Naive B cell (primary cell): ENCODE measurements at regions not wholly inside any gene's neighbourhood (a gene's known extent, or its start where the extent isn't known, plus 50 kb on each side); places are given as distances from the start of the nearest gene placed in this dataset.
"Not testable (repeated sequence)": the region's sequence is repeated elsewhere in the genome, so short reads cannot be mapped to it uniquely, and the experiment has no call there.

Experiments used
- ATAC-seq, 2 donors: fragments of 150-1000 bp; cut with Tn5 transposase; 2 replicates each; pipeline ENCODE4 v1.10.0; 2021; ENCODE audit warnings: low read depth in 2 of 2, mild to moderate bottlenecking in 2 of 2, moderate library complexity in 2 of 2
- DNase-seq: peaks from one replicate; pipeline ENCODE4 v3.0.0; 2022
- H3K27ac Mint-ChIP-seq, 6 donors: one replicate each; pipeline ENCODE4 v1.8.0; 2020 to 2022; ENCODE audit warnings: mild to moderate bottlenecking in 6 of 6, mixed read lengths in 6 of 6, moderate library complexity in 5 of 6, inconsistent platforms in 2 of 6
- H3K27me3 Mint-ChIP-seq, 3 donors: one replicate each; pipeline ENCODE4 v1.8.0; 2021 to 2022; ENCODE audit warnings: mixed read lengths in 3 of 3, mild to moderate bottlenecking in 1 of 3
- H3K36me3 Mint-ChIP-seq, 2 donors: one replicate each; pipeline ENCODE4 v1.8.0; 2020 to 2022; ENCODE audit warnings: mixed read lengths in 2 of 2, inconsistent platforms in 1 of 2, mild to moderate bottlenecking in 1 of 2
- H3K4me1 Mint-ChIP-seq, 3 donors: one replicate each; pipeline ENCODE4 v1.8.0; 2020 to 2022; ENCODE audit warnings: mixed read lengths in 3 of 3, inconsistent platforms in 1 of 3, mild to moderate bottlenecking in 1 of 3, moderate library complexity in 1 of 3
- H3K4me3 Mint-ChIP-seq, 8 donors: one replicate each; pipeline ENCODE4 v1.8.0; 2020 to 2022; ENCODE audit warnings: mild to moderate bottlenecking in 8 of 8, mixed read lengths in 8 of 8, moderate library complexity in 8 of 8, inconsistent platforms in 2 of 8
- H3K9me3 Mint-ChIP-seq, 7 donors: one replicate each; pipeline ENCODE4 v1.8.0; 2020 to 2022; ENCODE audit warnings: mixed read lengths in 7 of 7, mild to moderate bottlenecking in 5 of 7, inconsistent platforms in 2 of 7, moderate library complexity in 1 of 7

DNA sequence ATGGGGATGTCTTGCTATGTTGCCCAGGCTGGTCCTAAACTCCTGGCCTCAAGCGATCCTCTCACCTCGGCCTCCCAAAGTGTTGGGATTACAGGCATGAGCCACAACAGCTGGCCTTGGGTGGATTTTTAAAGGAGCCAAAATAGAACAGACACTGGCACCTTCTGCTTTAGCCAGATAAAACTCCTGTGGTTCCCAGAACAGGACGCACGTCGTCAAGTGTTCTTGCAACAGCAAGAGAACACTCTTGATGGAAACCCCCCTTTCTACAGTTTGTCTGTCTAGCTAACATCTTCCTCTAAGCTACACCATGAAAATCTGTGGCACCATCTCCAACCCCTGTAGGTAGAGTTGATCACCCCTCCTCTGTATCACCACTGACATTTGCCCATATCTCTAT is 122.6 kb downstream of the NPIPB5 start:
- peaks cover 12 to 19% (median 15%) of the 10 kb centered on the region in 3 donors for H3K27me3 Mint-ChIP-seq
- H3K4me3 Mint-ChIP-seq = no peak overlapping the region
- no peaks in the 10 kb centered on the region for H3K4me1 Mint-ChIP-seq
- peaks cover 0 to 4% of the 10 kb centered on the region in 2 donors for H3K36me3 Mint-ChIP-seq
- no peaks in the 10 kb centered on the region for H3K9me3 Mint-ChIP-seq
- ATAC-seq (no peak), DNase-seq (no peak)
- no peak overlapping the region for H3K27ac Mint-ChIP-seq

DNA sequence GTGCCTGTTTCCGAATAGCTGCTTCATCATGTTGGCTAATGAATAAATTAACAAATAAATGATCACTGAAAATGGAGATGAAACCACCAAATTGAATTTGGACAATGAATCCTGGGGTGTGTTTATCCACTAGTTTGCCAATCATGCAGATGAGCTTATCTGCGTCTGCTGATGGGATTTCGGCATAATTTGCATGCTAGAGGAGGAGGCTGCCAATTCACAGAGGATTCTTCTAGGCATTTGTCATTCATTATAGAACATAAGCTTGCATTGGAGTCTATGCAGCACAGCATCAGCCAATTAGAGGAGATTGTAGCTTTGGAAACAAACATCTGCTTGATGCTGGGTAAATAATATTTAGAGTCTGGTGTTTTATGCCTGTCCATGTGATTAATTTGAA is 123.1 kb downstream of the NPIPB5 start:
- no peak for ATAC-seq
- peaks cover 0 to under 1% of the 10 kb centered on the region in 2 donors for H3K36me3 Mint-ChIP-seq
- H3K4me3 Mint-ChIP-seq = no peak overlapping the region
- no peaks in the 10 kb centered on the region for H3K4me1 Mint-ChIP-seq
- H3K27me3 Mint-ChIP-seq = peaks cover 12 to 15% (median 14%) of the 10 kb centered on the region in 3 donors
- no peak for DNase-seq
- H3K9me3 Mint-ChIP-seq = no peaks in the 10 kb centered on the region
- no peak overlapping the region for H3K27ac Mint-ChIP-seq

DNA sequence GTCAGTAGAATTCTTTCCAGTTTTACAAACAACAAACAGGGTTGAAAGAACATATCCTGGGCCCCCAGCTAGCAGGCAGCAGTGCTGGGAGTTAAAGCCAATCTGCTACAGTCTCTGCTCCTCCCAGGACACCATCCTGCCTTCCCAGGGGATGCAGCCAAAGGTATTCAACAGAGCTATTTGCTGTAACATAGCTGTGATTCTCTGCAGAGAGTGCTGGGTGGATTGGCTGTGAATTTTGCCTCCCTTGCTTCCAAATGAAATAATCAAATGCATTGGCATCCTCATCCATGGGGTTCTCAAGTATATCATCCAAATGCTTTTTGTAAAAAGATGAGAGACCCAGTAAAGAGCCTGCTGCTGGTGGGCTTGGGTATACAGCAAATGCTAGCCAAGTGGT is 124.3 kb downstream of the NPIPB5 start:
- Mint-ChIP-seq H3K27ac (no peak overlapping the region), H3K27me3 (peaks cover 12 to 15% (median 13%) of the 10 kb centered on the region in 3 donors), H3K36me3 (no peaks in the 10 kb centered on the region), H3K4me1 (no peaks in the 10 kb centered on the region), H3K4me3 (no peak overlapping the region), H3K9me3 (no peaks in the 10 kb centered on the region)
- ATAC-seq (no peak), DNase-seq (no peak)

DNA sequence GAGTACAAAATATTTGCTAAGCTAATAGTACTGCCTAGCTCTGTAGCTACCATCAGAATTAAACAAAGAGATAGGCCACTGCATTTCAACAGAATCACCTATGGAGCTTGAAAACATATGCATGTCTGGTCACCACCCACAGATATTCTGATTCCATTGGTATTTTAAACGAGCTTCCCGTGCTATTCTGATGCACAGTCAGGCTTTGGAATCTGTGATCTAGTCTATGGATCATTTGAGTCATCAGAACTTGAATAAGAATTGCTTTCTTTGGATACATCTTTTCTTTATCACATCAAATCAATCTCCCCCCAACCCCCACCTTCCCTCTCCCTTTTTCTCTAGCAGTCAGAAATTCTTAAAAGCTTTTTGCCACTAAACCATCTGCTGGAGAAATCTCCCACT is 124.7 kb downstream of the NPIPB5 start:
- no peaks in the 10 kb centered on the region for H3K9me3 Mint-ChIP-seq
- ATAC-seq (no peak), DNase-seq (no peak)
- H3K4me3 Mint-ChIP-seq = no peak overlapping the region
- no peaks in the 10 kb centered on the region for H3K4me1 Mint-ChIP-seq
- H3K27me3 Mint-ChIP-seq = peaks cover 12 to 15% (median 13%) of the 10 kb centered on the region in 3 donors
- no peak overlapping the region for H3K27ac Mint-ChIP-seq
- no peaks in the 10 kb centered on the region for H3K36me3 Mint-ChIP-seq

DNA sequence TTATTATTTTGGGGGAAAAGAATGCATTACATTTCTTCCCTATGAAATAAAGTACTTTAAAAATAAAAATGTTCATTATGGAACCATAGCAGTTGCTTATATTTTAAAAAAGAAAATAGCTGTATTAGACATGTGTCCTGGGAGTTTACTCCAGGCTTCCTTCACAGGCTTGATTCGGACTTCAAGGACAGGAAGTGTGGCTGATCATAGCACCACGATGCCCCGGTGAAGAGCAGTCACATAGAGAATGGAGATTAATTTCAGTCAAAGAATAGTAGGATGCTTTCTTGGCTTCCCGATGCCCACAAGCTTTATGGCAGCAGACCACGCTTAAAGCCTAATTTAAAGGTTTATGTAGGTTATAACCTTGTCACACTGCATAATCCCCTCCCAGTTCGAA is 125.1 kb downstream of the NPIPB5 start:
- Mint-ChIP-seq H3K27ac (no peak overlapping the region), H3K9me3 (no peaks in the 10 kb centered on the region), H3K4me1 (no peaks in the 10 kb centered on the region), H3K27me3 (peaks cover 12 to 15% (median 13%) of the 10 kb centered on the region in 3 donors), H3K36me3 (no peaks in the 10 kb centered on the region), H3K4me3 (no peak overlapping the region)
- DNase-seq (no peak), ATAC-seq (no peak)

- H3K27me3 Mint-ChIP-seq = peaks cover 7 to 12% (median 9%) of the 10 kb centered on the region in 3 donors
- H3K27ac Mint-ChIP-seq = no peak overlapping the region
- ATAC-seq (no peak), DNase-seq (no peak)
- no peaks in the 10 kb centered on the region for H3K36me3 Mint-ChIP-seq
- no peaks in the 10 kb centered on the region for H3K4me1 Mint-ChIP-seq
- H3K9me3 Mint-ChIP-seq = no peaks in the 10 kb centered on the region
- no peak overlapping the region for H3K4me3 Mint-ChIP-seq
Measured at GRCh38 chr16:22638393-22639206, 127.9 kb downstream of the NPIPB5 start.

GRCh38 chr16:22641131-22641628 is 130.5 kb downstream of the NPIPB5 start:
- H3K4me1 Mint-ChIP-seq = no peaks in the 10 kb centered on the region
- no peak for DNase-seq
- no peak for ATAC-seq
- no peak overlapping the region for H3K27ac Mint-ChIP-seq
- no peaks in the 10 kb centered on the region for H3K36me3 Mint-ChIP-seq
- H3K4me3 Mint-ChIP-seq = no peak overlapping the region
- H3K27me3 Mint-ChIP-seq = no peaks in the 10 kb centered on the region
- no peaks in the 10 kb centered on the region for H3K9me3 Mint-ChIP-seq

GRCh38 chr16:22642416-22643088 is 131.9 kb downstream of the NPIPB5 start:
- no peaks in the 10 kb centered on the region for H3K27me3 Mint-ChIP-seq
- H3K4me1 Mint-ChIP-seq = no peaks in the 10 kb centered on the region
- no peak overlapping the region for H3K4me3 Mint-ChIP-seq
- ATAC-seq (no peak), DNase-seq (no peak)
- H3K36me3 Mint-ChIP-seq = no peaks in the 10 kb centered on the region
- H3K27ac Mint-ChIP-seq = no peak overlapping the region
- no peaks in the 10 kb centered on the region for H3K9me3 Mint-ChIP-seq

- H3K27me3 Mint-ChIP-seq, DNase-seq, H3K9me3 Mint-ChIP-seq, H3K4me3 Mint-ChIP-seq, H3K27ac Mint-ChIP-seq, H3K4me1 Mint-ChIP-seq, ATAC-seq, H3K36me3 Mint-ChIP-seq: not testable (repeated sequence)
Measured at GRCh38 chr16:22643203-22643602, 132.5 kb downstream of the NPIPB5 start.

GRCh38 chr16:22643886-22644285 is 133.2 kb downstream of the NPIPB5 start:
- no peak for ATAC-seq
- Mint-ChIP-seq H3K27ac (no peak overlapping the region), H3K9me3 (no peaks in the 10 kb centered on the region), H3K27me3 (no peaks in the 10 kb centered on the region), H3K4me3 (no peak overlapping the region), H3K36me3 (no peaks in the 10 kb centered on the region), H3K4me1 (no peaks in the 10 kb centered on the region)
- DNase-seq = no peak

GRCh38 chr16:22645868-22646267 is 135.2 kb downstream of the NPIPB5 start:
- H3K36me3 Mint-ChIP-seq = no peaks in the 10 kb centered on the region
- H3K9me3 Mint-ChIP-seq = no peaks in the 10 kb centered on the region
- no peaks in the 10 kb centered on the region for H3K27me3 Mint-ChIP-seq
- H3K4me3 Mint-ChIP-seq = no peak overlapping the region
- DNase-seq (no peak), ATAC-seq (no peak)
- no peak overlapping the region for H3K27ac Mint-ChIP-seq
- H3K4me1 Mint-ChIP-seq = no peaks in the 10 kb centered on the region

DNA sequence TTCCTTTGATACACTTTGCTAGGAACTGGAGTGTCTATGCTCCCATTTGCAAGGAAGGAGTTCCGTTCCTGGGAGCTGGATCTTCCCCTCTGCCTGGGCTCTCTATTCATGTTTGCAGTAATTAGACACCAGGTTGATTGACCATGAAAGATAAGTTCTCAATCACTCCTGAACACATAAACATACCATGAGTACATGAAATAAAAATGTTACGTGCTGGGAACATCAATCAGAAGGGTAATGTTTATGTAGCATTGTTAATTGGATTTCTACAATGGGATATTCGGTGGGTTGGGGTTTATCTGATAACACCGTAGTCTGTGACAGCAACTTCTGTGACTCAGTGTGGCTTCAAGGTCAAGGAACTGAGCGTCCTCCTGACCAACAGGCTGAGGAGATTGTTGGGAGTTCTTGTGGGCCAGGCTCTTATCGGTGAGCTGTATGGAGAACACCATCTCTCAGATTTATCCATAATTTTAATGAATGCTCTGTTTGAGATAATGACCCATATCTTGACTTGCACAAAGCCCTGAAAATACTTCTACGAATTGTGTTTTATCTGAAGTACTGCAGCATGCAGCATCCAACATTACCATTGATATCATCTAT is 136.4 kb downstream of the NPIPB5 start:
- ATAC-seq (no peak), DNase-seq (no peak)
- Mint-ChIP-seq H3K4me3 (no peak overlapping the region), H3K36me3 (no peaks in the 10 kb centered on the region), H3K9me3 (no peaks in the 10 kb centered on the region), H3K27ac (no peak overlapping the region), H3K27me3 (peaks cover 0 to 8% (median 0%) of the 10 kb centered on the region in 3 donors), H3K4me1 (no peaks in the 10 kb centered on the region)

DNA sequence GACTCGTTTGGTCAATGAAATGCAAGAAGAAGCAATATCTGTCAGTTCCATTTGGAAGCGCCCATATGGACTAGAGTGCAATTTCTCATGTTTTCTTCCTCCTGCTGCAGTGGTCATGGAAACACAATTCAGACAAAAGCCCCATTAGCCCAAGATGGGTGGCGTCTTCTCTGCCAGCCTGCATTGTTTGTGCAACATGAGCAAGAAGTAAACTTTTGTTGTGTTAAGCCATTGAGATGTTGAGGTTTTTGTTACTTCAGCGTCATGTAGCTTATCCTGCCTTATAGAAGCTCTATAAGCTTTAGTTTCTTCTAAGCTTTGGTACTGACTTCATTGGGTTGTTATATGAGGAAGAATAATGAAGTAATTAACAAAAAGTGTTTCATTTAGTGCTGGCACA is 137.4 kb downstream of the NPIPB5 start:
- no peak overlapping the region for H3K4me3 Mint-ChIP-seq
- no peak for ATAC-seq

GRCh38 chr16:22648941-22649340 is 138.2 kb downstream of the NPIPB5 start:
- no peaks in the 10 kb centered on the region for H3K4me1 Mint-ChIP-seq
- H3K27me3 Mint-ChIP-seq = peaks cover 8 to 16% (median 9%) of the 10 kb centered on the region in 3 donors
- H3K36me3 Mint-ChIP-seq = no peaks in the 10 kb centered on the region
- ATAC-seq = no peak
- no peak overlapping the region for H3K27ac Mint-ChIP-seq
- no peaks in the 10 kb centered on the region for H3K9me3 Mint-ChIP-seq
- no peak for DNase-seq
- H3K4me3 Mint-ChIP-seq = no peak overlapping the region

More for the DNA sequence above, 137.4 kb downstream of the NPIPB5 start:
- Mint-ChIP-seq H3K27me3 (peaks cover 2 to 8% (median 4%) of the 10 kb centered on the region in 3 donors), H3K4me1 (no peaks in the 10 kb centered on the region), H3K27ac (no peak overlapping the region), H3K9me3 (no peaks in the 10 kb centered on the region), H3K36me3 (no peaks in the 10 kb centered on the region)
- DNase-seq = no peak
